Loucy (cell line): ENCODE measurements at regions not wholly inside any gene's neighbourhood (a gene's known extent, or its start where the extent isn't known, plus 50 kb on each side); places are given as distances from the start of the nearest gene placed in this dataset.

Source experiments
- CTCF ChIP-seq: fragments of 200-600 bp; sonication (generic); conservative IDR thresholded peaks from 2 replicates; pipeline ENCODE4 v1.5.1; 2014; ENCODE audit warnings: mild to moderate bottlenecking, antibody characterized with exemption, low read length
- EZH2phosphoT487 ChIP-seq: fragments of 200-600 bp; IDR thresholded peaks from 2 replicates; pipeline ENCODE4 v1.6.1; 2018; ENCODE audit warnings: antibody characterized with exemption, mild to moderate bottlenecking, moderate library complexity, borderline replicate concordance

- TF ChIP-seq EZH2phosphoT487 (no peak), CTCF (no peak)
Measured at GRCh38 chr6:93792746-93793145, 373.4 kb upstream of the EPHA7 start.
